SK-N-SH (cell line): ENCODE measurements at regions not wholly inside any gene's neighbourhood (a gene's known extent, or its start where the extent isn't known, plus 50 kb on each side); places are given as distances from the start of the nearest gene placed in this dataset.

Experiments
- CTCF ChIA-PET: fragments of 300-600, 350-600 bp; formaldehyde crosslinking; extraction: SDS; loops from one replicate; lab custom pipeline; 2021; lab: Yijun Ruan, JAX
- POLR2A ChIA-PET: fragments of 350-600 bp; sonication (Branson Sonifier 250); formaldehyde crosslinking; extraction: SDS; loops from one replicate; lab custom pipeline; 2020; ENCODE audit warnings: antibody characterized with exemption, inconsistent platforms; lab: Yijun Ruan, JAX
- DNase-seq: peaks from one replicate; pipeline ENCODE4 v3.0.0; 2012
- H2AFZ ChIP-seq: fragments of 200-600 bp; sonication (generic); 2 replicates; pipeline ENCODE4 v1.8.1; 2016; ENCODE audit warnings: antibody characterized with exemption, mild to moderate bottlenecking, low read depth
- H3F3A ChIP-seq: fragments of 200-600 bp; sonication (generic); replicated peaks from 2 replicates; pipeline ENCODE3; 2016; ENCODE audit warnings: antibody characterized with exemption, mild to moderate bottlenecking; ENCODE audit not compliant: insufficient read depth
- H3K27ac ChIP-seq, 2 experiments: fragments of 200-500 bp in 1 of 2; fragments of 200-600 bp in 1 of 2; sonication (Bioruptor generic) in 1 of 2; sonication (generic), shearing (Covaris generic) in 1 of 2; 2 replicates each; pipeline versions ENCODE4 v1.5.1 to v1.6.1; 2014 to 2016; ENCODE audit warnings: low read depth in 2 of 2, inconsistent platforms in 1 of 2, low read length in 1 of 2, mild to moderate bottlenecking in 1 of 2, mixed read lengths in 1 of 2
- H3K27me3 ChIP-seq: fragments of 200-600 bp; sonication (generic), shearing (Covaris generic); 2 replicates; pipeline ENCODE4 v1.6.1; 2016; ENCODE audit warnings: mixed run types; ENCODE audit not compliant: insufficient read depth
- H3K36me3 ChIP-seq, 2 experiments: fragments of 200-500 bp in 1 of 2; fragments of 200-600 bp in 1 of 2; sonication (Bioruptor generic) in 1 of 2; sonication (generic) in 1 of 2; replicated peaks in 1 of 2; 2 replicates each; pipeline versions ENCODE3 to v1.5.1; 2014 to 2016; ENCODE audit warnings: low read length in 1 of 2, mild to moderate bottlenecking in 1 of 2; ENCODE audit not compliant: insufficient read depth in 2 of 2, control insufficient read depth in 1 of 2
- H3K4me1 ChIP-seq, 2 experiments: fragments of 200-500 bp in 1 of 2; fragments of 200-600 bp in 1 of 2; sonication (Bioruptor generic) in 1 of 2; sonication (generic), shearing (Covaris generic) in 1 of 2; 2 replicates each; pipeline versions ENCODE4 v1.5.1 to v1.6.1; 2014 to 2016; ENCODE audit warnings: low read depth in 1 of 2, low read length in 1 of 2, mixed run types in 1 of 2; ENCODE audit not compliant: insufficient read depth in 2 of 2, control insufficient read depth in 1 of 2
- H3K4me2 ChIP-seq: fragments of 200-600 bp; sonication (generic), shearing (Covaris generic); 2 replicates; pipeline ENCODE4 v1.6.1; 2017; ENCODE audit warnings: mixed run types
- H3K4me3 ChIP-seq, 2 experiments: fragments of 200-500 bp in 1 of 2; fragments of 200-600 bp in 1 of 2; sonication (Bioruptor generic) in 1 of 2; sonication (generic), shearing (Covaris generic) in 1 of 2; 2 replicates each; pipeline versions ENCODE4 v1.5.1 to v1.8.1; 2014 to 2016; ENCODE audit warnings: low read depth in 2 of 2, inconsistent platforms in 1 of 2, low read length in 1 of 2, mild to moderate bottlenecking in 1 of 2, mixed read lengths in 1 of 2, moderate library complexity in 1 of 2
- H3K79me2 ChIP-seq: fragments of 200-600 bp; sonication (generic); 2 replicates; pipeline ENCODE4 v1.8.1; 2017; ENCODE audit warnings: mild to moderate bottlenecking; ENCODE audit not compliant: insufficient read depth
- H3K9ac ChIP-seq: fragments of 200-600 bp; sonication (generic); 2 replicates; pipeline ENCODE4 v1.6.1; 2017; ENCODE audit warnings: mixed run types
- H3K9me2 ChIP-seq: fragments of 200-600 bp; sonication (generic); 2 replicates; pipeline ENCODE4 v1.6.1; 2017; ENCODE audit warnings: mixed run types
- H3K9me3 ChIP-seq: fragments of 200-600 bp; sonication (generic); 2 replicates; pipeline ENCODE4 v1.6.1; 2017; ENCODE audit warnings: mixed run types, mild to moderate bottlenecking, moderate library complexity
- H4K20me1 ChIP-seq: fragments of 200-600 bp; sonication (generic); 2 replicates; pipeline ENCODE4 v1.6.1; 2017; ENCODE audit warnings: mild to moderate bottlenecking, mixed run types; ENCODE audit not compliant: insufficient read depth
- CTCF ChIP-seq: fragments of 200-600 bp; sonication (generic); IDR thresholded peaks from 2 replicates; pipeline ENCODE4 v1.6.1; 2017; ENCODE audit warnings: antibody characterized with exemption, mild to moderate bottlenecking, moderate library complexity
- ELF1 ChIP-seq: IDR thresholded peaks from 2 replicates; pipeline ENCODE4 v1.4.0; 2012
- EP300 ChIP-seq, 2 experiments: IDR thresholded peaks; 2 replicates each; pipeline versions ENCODE4 v1.4.0 to v1.6.1; 2012; ENCODE audit warnings: borderline replicate concordance in 1 of 2, low read depth in 1 of 2, low read length in 1 of 2
- FOXJ3 ChIP-seq: sonication (generic); formaldehyde crosslinking; IDR thresholded peaks from 2 replicates; pipeline ENCODE4 v1.5.1; 2020; ENCODE audit warnings: mild to moderate bottlenecking, missing genetic modification reagents
- FOXM1 ChIP-seq: IDR thresholded peaks from 2 replicates; pipeline ENCODE4 v1.4.0; 2012; ENCODE audit warnings: low read depth, mild to moderate bottlenecking
- GABPA ChIP-seq: IDR thresholded peaks from 2 replicates; pipeline ENCODE4 v1.4.0; 2012; ENCODE audit warnings: low read depth, mild to moderate bottlenecking
- IRF3 ChIP-seq: fragments of 150-350 bp; IDR thresholded peaks from 2 replicates; pipeline ENCODE4 v1.6.1; 2016; ENCODE audit warnings: mild to moderate bottlenecking, low read depth, low read length
- MEF2A ChIP-seq: IDR thresholded peaks from 2 replicates; pipeline ENCODE4 v1.4.0; 2012; ENCODE audit warnings: low read depth, borderline replicate concordance
- NRF1 ChIP-seq: IDR thresholded peaks from 2 replicates; pipeline ENCODE4 v1.6.1; 2012; ENCODE audit warnings: low read depth, mild to moderate bottlenecking, low read length
- PBX3 ChIP-seq: IDR thresholded peaks from 2 replicates; pipeline ENCODE4; 2012
- RAD21 ChIP-seq: IDR thresholded peaks from 2 replicates; pipeline ENCODE4 v1.6.1; 2012; ENCODE audit warnings: mild to moderate bottlenecking, low read length
- RCOR1 ChIP-seq: fragments of 150-350 bp; IDR thresholded peaks from 2 replicates; pipeline ENCODE4 v1.6.1; 2017; ENCODE audit warnings: antibody characterized with exemption, low read length
- REST ChIP-seq: IDR thresholded peaks from 2 replicates; pipeline ENCODE4 v1.6.1; 2012; ENCODE audit warnings: mild to moderate bottlenecking, low read depth, low read length, moderate library complexity
- RFX5 ChIP-seq: IDR thresholded peaks from 2 replicates; pipeline ENCODE4 v1.6.1; 2012; ENCODE audit warnings: mild to moderate bottlenecking, improper control_type of control experiment, low read length
- SMC3 ChIP-seq: IDR thresholded peaks from 2 replicates; pipeline ENCODE4 v1.6.1; 2012; ENCODE audit warnings: low read depth, low read length, improper control_type of control experiment
- TAF1 ChIP-seq: IDR thresholded peaks from 2 replicates; pipeline ENCODE4 v1.6.1; 2012; ENCODE audit warnings: low read depth, mild to moderate bottlenecking, low read length, moderate library complexity, borderline replicate concordance
- TCF12 ChIP-seq: IDR thresholded peaks from 2 replicates; pipeline ENCODE4 v1.4.0; 2012
- USF1 ChIP-seq: IDR thresholded peaks from 2 replicates; pipeline ENCODE4 v1.4.0; 2012; ENCODE audit warnings: low read depth, borderline replicate concordance
- USF2 ChIP-seq: fragments of 150-350 bp; IDR thresholded peaks from 2 replicates; pipeline ENCODE4 v1.6.1; 2017; ENCODE audit warnings: antibody characterized with exemption, low read length, low read depth, borderline replicate concordance
- YY1 ChIP-seq: IDR thresholded peaks from 2 replicates; pipeline ENCODE4 v1.4.0; 2012; ENCODE audit warnings: low read depth, mild to moderate bottlenecking
- ZBTB33 ChIP-seq: IDR thresholded peaks from 2 replicates; pipeline ENCODE4 v1.4.0; 2012; ENCODE audit warnings: low read depth, borderline replicate concordance
- WGBS: methylation state at CpG from one replicate; pipeline ENCODE4 v1.1.6; 2017; ENCODE audit warnings: low lambda C conversion rate; 5-methylcytosine and 5-hydroxymethylcytosine counted together

- no peak for TF ChIP-seq PBX3
These were observed 229.3 kb downstream of the QKI start (continued) for GRCh38 chr6:163643866-163644265.

- Histone ChIP-seq H3K27ac (no peak overlapping the region), H3K36me3 (no peaks in the 10 kb centered on the region), H4K20me1 (no peaks in the 10 kb centered on the region), H3K4me2 (no peak overlapping the region), H3K4me1 (no peaks in the 10 kb centered on the region), H3K4me3 (no peak overlapping the region), H3K9ac (no peak overlapping the region), H2AFZ (no peak overlapping the region), H3K9me2 (no peaks in the 10 kb centered on the region), H3K79me2 (no peaks in the 10 kb centered on the region), H3F3A (no peaks in the 10 kb centered on the region), H3K9me3 (no peaks in the 10 kb centered on the region), H3K27me3 (no peaks in the 10 kb centered on the region)
- no peak for DNase-seq
- CTCF ChIA-PET: no interaction called here
- 74% methylated on average over 9 of the region's 13 CpGs for WGBS
- TF ChIP-seq SMC3: no peak
- TF ChIP-seq USF2: no peak
- no peak for TF ChIP-seq ELF1
- TF ChIP-seq IRF3: no peak
- no peak for TF ChIP-seq TCF12
- TF ChIP-seq ZBTB33: no peak
- TF ChIP-seq RAD21: no peak
- TF ChIP-seq YY1: no peak
- TF ChIP-seq FOXJ3: no peak
- no peak for TF ChIP-seq GABPA
- TF ChIP-seq MEF2A: no peak
- no peak for TF ChIP-seq NRF1
- no peak for TF ChIP-seq RCOR1
- TF ChIP-seq TAF1: no peak
- no peak for TF ChIP-seq EP300 (IDR thresholded peaks at IDR 0.05; ENCODE audit: borderline replicate concordance in 1 of 2, low read depth in 1 of 2, low read length in 1 of 2)
- TF ChIP-seq CTCF: no peak
- TF ChIP-seq REST: no peak
- no peak for TF ChIP-seq RFX5
- TF ChIP-seq FOXM1: no peak
- no peak for TF ChIP-seq USF1
- POLR2A ChIA-PET: no interaction called here
These were observed 227.2 kb downstream of the QKI start for GRCh38 chr6:163641706-163642105.
